HG02678 (cell line): ENCODE measurements at regions not wholly inside any gene's neighbourhood (a gene's known extent, or its start where the extent isn't known, plus 50 kb on each side); places are given as distances from the start of the nearest gene placed in this dataset.

ENCODE experiments used
- ATAC-seq: cut with Tn5 transposase; IDR thresholded peaks from one replicate; pipeline ENCODE4 v1.9.1; 2021; ENCODE audit warnings: mild to moderate bottlenecking, moderate library complexity; ENCODE audit not compliant: unreplicated experiment

GRCh38 chr7:33700001-33700899 lies 205.1 kb upstream of the BMPER start:
- no peak for ATAC-seq

- ATAC-seq: no peak
Observed at GRCh38 chr7:33701189-33701740, 204.1 kb upstream of the BMPER start.

GRCh38 chr7:33701927-33702326 lies 203.4 kb upstream of the BMPER start:
- ATAC-seq: no peak

DNA sequence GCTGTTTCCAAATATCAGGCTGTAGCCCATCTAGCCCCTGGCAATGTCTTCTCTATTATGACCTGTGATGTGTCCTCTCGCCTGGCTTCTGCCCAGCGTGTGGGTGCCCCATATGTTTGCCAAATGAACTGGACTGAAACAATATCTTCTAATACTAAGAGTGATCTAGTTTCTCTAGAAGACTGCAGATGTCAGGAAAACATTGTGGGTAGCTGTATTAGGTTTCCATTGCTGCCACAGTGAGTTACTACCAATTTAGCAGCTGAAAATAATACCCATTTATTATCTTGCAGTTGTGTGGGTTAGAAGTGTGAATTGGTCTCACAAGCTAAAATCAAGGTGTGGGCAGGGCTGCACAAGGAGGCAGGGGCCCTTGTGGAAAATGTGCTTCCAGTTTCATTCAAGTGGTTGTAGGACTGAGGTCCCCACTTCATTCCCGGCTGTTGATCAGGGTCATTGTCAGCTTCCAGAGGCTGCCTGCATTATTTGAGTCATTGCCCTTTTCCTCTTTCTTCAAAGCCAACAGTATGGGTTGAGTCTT lies 202.8 kb upstream of the BMPER start:
- no peak for ATAC-seq

DNA sequence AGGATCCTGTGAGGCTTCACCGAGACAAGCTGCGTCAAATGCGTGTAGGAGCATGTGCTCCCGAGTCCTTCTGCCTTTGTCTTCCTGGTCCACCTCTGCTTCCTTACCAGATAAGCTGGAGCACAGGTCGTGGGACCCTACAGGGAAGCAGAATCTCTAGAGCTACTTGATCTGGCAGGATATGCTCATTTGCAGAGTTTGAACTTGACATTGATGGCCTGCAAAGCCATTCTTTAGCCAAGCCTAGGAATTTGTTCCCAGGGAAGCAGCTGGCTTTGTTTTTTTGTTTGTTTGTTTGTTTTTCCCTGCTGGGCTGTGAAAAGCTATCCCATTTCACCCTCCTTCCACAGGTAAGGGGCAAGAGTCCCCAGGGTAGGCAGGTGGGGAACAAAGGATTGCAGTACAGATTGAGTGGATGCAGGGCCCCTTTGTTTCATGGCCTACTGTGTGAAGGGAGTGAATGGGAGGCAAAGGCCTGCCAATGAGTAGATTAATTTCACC lies 200.0 kb upstream of the BMPER start:
- no peak for ATAC-seq

- ATAC-seq: no peak
Observed at GRCh38 chr7:33706186-33706585, 199.2 kb upstream of the BMPER start.

- no peak for ATAC-seq
Observed at GRCh38 chr7:33706771-33707200, 198.6 kb upstream of the BMPER start.

GRCh38 chr7:33707427-33707826 lies 197.9 kb upstream of the BMPER start:
- ATAC-seq: no peak

GRCh38 chr7:33710608-33711007 lies 194.7 kb upstream of the BMPER start:
- ATAC-seq: no peak

- ATAC-seq: no peak
Observed at GRCh38 chr7:33711231-33712019, 193.9 kb upstream of the BMPER start.

GRCh38 chr7:33712020-33712414 lies 193.3 kb upstream of the BMPER start:
- no peak for ATAC-seq

DNA sequence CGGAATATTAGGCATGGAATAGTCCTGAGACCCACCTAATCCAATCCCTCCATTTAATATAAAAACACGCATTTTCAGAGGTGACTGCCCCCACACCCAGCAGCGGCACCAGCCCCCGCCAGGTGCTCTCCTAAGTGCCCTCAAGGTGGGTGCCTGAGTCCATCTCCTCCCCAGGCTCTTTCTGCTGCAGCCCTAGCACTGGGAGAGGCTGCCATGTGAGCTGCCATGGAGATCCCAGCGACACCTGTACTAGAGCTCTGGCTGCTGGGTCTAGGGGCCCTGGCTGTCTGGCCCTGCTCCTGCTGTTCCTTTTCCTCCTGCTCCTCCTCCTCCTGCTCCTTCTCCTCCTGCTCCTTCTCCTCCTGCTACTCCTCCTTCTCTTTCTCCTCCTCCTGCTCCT lies 191.1 kb upstream of the BMPER start:
- ATAC-seq: no peak

- no peak for ATAC-seq
Observed at GRCh38 chr7:33716581-33717477, 188.5 kb upstream of the BMPER start.

DNA sequence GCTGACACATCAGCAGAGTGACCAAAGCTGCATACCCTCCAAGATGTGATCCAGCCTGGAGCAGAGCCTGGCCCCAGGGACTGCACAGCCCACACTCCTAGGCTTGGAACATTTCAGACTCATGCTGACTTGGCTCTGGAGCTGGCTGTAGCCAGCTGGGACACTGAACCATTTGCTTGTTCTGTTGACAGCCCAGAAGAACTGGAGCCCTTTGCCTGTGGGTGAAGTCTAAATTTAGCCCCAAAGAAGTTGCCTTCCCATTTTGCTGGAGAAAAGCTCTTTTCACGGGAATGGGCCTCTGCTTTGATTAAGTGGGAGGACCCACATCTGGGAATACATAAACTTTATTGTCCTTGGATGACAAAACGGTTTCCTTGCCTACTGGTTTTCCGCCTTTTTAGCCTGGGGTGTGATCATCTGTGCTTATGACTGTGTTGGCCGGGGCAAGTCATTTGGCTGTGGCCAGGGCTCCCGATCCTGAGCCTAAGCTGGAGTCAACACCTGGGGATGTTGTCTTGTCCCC lies 186.2 kb upstream of the BMPER start:
- no peak for ATAC-seq

GRCh38 chr7:33720139-33720538 lies 185.2 kb upstream of the BMPER start:
- no peak for ATAC-seq

GRCh38 chr7:33720870-33721269 lies 184.5 kb upstream of the BMPER start:
- no peak for ATAC-seq

DNA sequence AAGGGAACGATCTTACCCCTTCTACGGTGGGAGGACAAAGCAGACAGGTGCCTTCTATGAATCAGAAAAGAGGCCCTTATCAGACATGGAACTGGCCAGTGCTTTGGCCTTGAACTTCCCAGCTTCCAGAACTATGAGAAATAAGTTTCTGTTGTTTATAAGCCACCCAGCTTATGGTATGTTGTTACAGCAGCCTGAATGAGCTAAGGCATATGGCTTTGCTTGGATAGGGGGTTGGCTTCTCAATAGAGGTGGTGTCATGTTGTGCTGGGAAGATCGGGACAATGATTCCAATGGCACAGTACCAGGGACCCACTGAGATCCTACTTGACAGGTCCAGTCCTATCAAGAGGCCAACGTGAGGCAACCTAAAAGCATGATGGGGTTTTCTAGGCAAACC lies 183.4 kb upstream of the BMPER start:
- no peak for ATAC-seq

- ATAC-seq: no peak
Observed at GRCh38 chr7:33722383-33723101, 182.8 kb upstream of the BMPER start.

DNA sequence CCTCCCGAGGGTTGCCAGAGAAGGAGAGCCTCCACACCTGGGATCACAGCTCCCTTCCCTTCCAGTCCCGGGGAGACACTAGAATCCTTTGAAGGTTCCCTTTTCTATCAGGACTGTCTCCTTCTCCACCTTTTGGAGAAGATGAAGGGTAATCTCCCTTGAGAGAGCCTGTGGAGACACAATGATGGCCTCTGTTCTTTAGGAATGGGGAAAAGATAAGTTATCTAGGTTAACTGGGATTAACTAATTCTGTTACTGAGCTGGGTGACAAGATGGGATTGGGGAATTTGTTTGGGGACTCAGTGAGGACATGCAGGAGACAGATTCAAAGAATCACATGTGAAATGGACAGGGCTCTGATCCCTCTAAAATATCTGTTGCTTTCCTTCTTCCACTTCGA lies 181.1 kb upstream of the BMPER start:
- ATAC-seq: no peak
